IMR-90 (cell line): ENCODE measurements at regions not wholly inside any gene's neighbourhood (a gene's known extent, or its start where the extent isn't known, plus 50 kb on each side); places are given as distances from the start of the nearest gene placed in this dataset.
A peak's percentile ranks its signal among the peaks of the same experiment; 100 is the strongest.

ENCODE experiments used
- ATAC-seq: fragments of 200-7000 bp; cut with Tn5 transposase; 2 replicates; pipeline ENCODE4 v1.9.1; 2020; ENCODE audit warnings: low read depth, mild to moderate bottlenecking, moderate library complexity
- BruUV-seq: library from RNA; stranded (reverse); fragments of 400-500 nt; replicated peaks from 2 replicates; lab custom pipeline; 2021; lab: Mats Ljungman, UMichigan
- CTCF ChIA-PET: fragments of 300-600 bp; formaldehyde crosslinking; extraction: SDS; loops from one replicate; lab custom pipeline; 2021; ENCODE audit warnings: antibody characterized with exemption; lab: Yijun Ruan, JAX
- POLR2A ChIA-PET: fragments of 300-600 bp; sonication (Branson Sonifier 250); formaldehyde crosslinking; loops from one replicate; lab custom pipeline; 2022; ENCODE audit warnings: antibody characterized with exemption; ENCODE audit not compliant: unreplicated experiment; lab: Charles Lee
- DNase-seq: peaks from one replicate; pipeline ENCODE4 v3.0.0; 2013
- H2AFZ ChIP-seq: replicated peaks from 2 replicates; pipeline ENCODE3; 2013; ENCODE audit warnings: low read length, mild to moderate bottlenecking; ENCODE audit not compliant: poor library complexity
- H2AK5ac ChIP-seq: 2 replicates; pipeline ENCODE4 v1.6.1; 2013; ENCODE audit warnings: low read depth, low read length, inconsistent platforms
- H2AK9ac ChIP-seq: replicated peaks from 2 replicates; pipeline ENCODE3; 2013; ENCODE audit warnings: mild to moderate bottlenecking, low read depth, low read length, moderate library complexity; ENCODE audit not compliant: poor library complexity
- H2BK120ac ChIP-seq: 2 replicates; pipeline ENCODE4 v1.6.1; 2013; ENCODE audit warnings: low read depth, low read length, inconsistent platforms
- H2BK15ac ChIP-seq: 3 replicates; pipeline ENCODE4 v1.6.1; 2013; ENCODE audit warnings: low read depth, low read length, inconsistent platforms
- H2BK20ac ChIP-seq: 2 replicates; pipeline ENCODE4 v1.6.1; 2013; ENCODE audit warnings: low read depth, mild to moderate bottlenecking, inconsistent platforms, low read length, moderate library complexity
- H2BK5ac ChIP-seq: 2 replicates; pipeline ENCODE4 v1.6.1; 2013; ENCODE audit warnings: mild to moderate bottlenecking, low read depth, low read length, inconsistent platforms; ENCODE audit not compliant: poor library complexity, severe bottlenecking
- H3K14ac ChIP-seq: replicated peaks from 2 replicates; pipeline ENCODE4 v1.6.1; 2013; ENCODE audit warnings: low read depth, low read length, inconsistent platforms
- H3K18ac ChIP-seq: 2 replicates; pipeline ENCODE4 v1.6.1; 2013; ENCODE audit warnings: low read depth, low read length, control low read depth
- H3K23ac ChIP-seq: 2 replicates; pipeline ENCODE4 v1.6.1; 2013; ENCODE audit warnings: low read depth, low read length, inconsistent platforms
- H3K27ac ChIP-seq: 2 replicates; pipeline ENCODE4 v1.5.1; 2013; ENCODE audit warnings: mild to moderate bottlenecking, control low read depth, low read length; ENCODE audit not compliant: insufficient read depth
- H3K27me3 ChIP-seq: 2 replicates; pipeline ENCODE4 v1.6.1; 2013; ENCODE audit warnings: low read length; ENCODE audit not compliant: control insufficient read depth, insufficient read depth
- H3K36me3 ChIP-seq: 2 replicates; pipeline ENCODE4 v1.6.1; 2013; ENCODE audit warnings: low read length, mixed read lengths; ENCODE audit not compliant: control insufficient read depth, insufficient read depth
- H3K4ac ChIP-seq: 2 replicates; pipeline ENCODE4 v1.6.1; 2013; ENCODE audit warnings: low read depth, low read length, inconsistent platforms
- H3K4me1 ChIP-seq: 2 replicates; pipeline ENCODE4 v1.6.1; 2013; ENCODE audit warnings: low read length, mixed read lengths; ENCODE audit not compliant: control insufficient read depth, insufficient read depth
- H3K4me2 ChIP-seq: 2 replicates; pipeline ENCODE4 v1.6.1; 2013; ENCODE audit warnings: low read depth, mild to moderate bottlenecking, control low read depth, low read length, moderate library complexity
- H3K4me3 ChIP-seq: 2 replicates; pipeline ENCODE4 v1.5.1; 2013; ENCODE audit warnings: low read depth, mild to moderate bottlenecking, control low read depth, low read length, moderate library complexity; ENCODE audit not compliant: insufficient read depth
- H3K56ac ChIP-seq: 2 replicates; pipeline ENCODE4 v1.6.1; 2013; ENCODE audit warnings: low read length, inconsistent platforms; ENCODE audit not compliant: insufficient read depth; ENCODE audit errors: extremely low read depth
- H3K79me1 ChIP-seq, 2 experiments: 2 replicates each; pipeline ENCODE4 v1.6.1; 2013; ENCODE audit warnings: low read length in 2 of 2, inconsistent platforms in 1 of 2, low read depth in 1 of 2
- H3K9ac ChIP-seq: 2 replicates; pipeline ENCODE4 v1.6.1; 2013; ENCODE audit warnings: low read depth, low read length, control low read depth
- H3K9me1 ChIP-seq: 2 replicates; pipeline ENCODE4 v1.6.1; 2013; ENCODE audit warnings: low read length, inconsistent platforms; ENCODE audit not compliant: insufficient read depth
- H3K9me3 ChIP-seq: 2 replicates; pipeline ENCODE4 v1.6.1; 2013; ENCODE audit warnings: low read length; ENCODE audit not compliant: control insufficient read depth, insufficient read depth
- H4K20me1 ChIP-seq: 2 replicates; pipeline ENCODE4 v1.6.1; 2013; ENCODE audit warnings: low read length, inconsistent platforms; ENCODE audit not compliant: insufficient read depth
- H4K5ac ChIP-seq: 2 replicates; pipeline ENCODE4 v1.6.1; 2013; ENCODE audit warnings: mild to moderate bottlenecking, low read depth, low read length, control low read depth
- H4K8ac ChIP-seq, 2 experiments: 2 replicates each; pipeline ENCODE4 v1.6.1; 2013; ENCODE audit warnings: low read depth in 2 of 2, low read length in 2 of 2, control low read depth in 1 of 2, inconsistent platforms in 1 of 2
- H4K91ac ChIP-seq: 2 replicates; pipeline ENCODE4 v1.6.1; 2013; ENCODE audit warnings: low read depth, low read length, inconsistent platforms; ENCODE audit not compliant: insufficient read depth
- BHLHE40 ChIP-seq: fragments of 150-350 bp; IDR thresholded peaks from 2 replicates; pipeline ENCODE4 v1.6.1; 2016; ENCODE audit warnings: mild to moderate bottlenecking, low read depth, low read length
- CEBPB ChIP-seq: IDR thresholded peaks from 2 replicates; pipeline ENCODE4 v1.6.1; 2012; ENCODE audit warnings: low read depth, low read length, improper control_type of control experiment
- CHD1 ChIP-seq: IDR thresholded peaks from 2 replicates; pipeline ENCODE4 v1.6.1; 2012; ENCODE audit warnings: low read depth, low read length, improper control_type of control experiment
- CTCF ChIP-seq: conservative IDR thresholded peaks from 2 replicates; pipeline ENCODE4 v1.5.1; 2012; ENCODE audit warnings: mild to moderate bottlenecking, low read depth, low read length, improper control_type of control experiment
- ELK1 ChIP-seq: fragments of 150-350 bp; IDR thresholded peaks from 2 replicates; pipeline ENCODE4 v1.6.1; 2016; ENCODE audit warnings: low read depth, mild to moderate bottlenecking, low read length, moderate library complexity, borderline replicate concordance
- FOS ChIP-seq: fragments of 150-350 bp; IDR thresholded peaks from 2 replicates; pipeline ENCODE4 v1.6.1; 2016; ENCODE audit warnings: low read depth, low read length
- MAFK ChIP-seq: IDR thresholded peaks from 2 replicates; pipeline ENCODE4 v1.6.1; 2012; ENCODE audit warnings: low read depth, low read length, improper control_type of control experiment
- MAZ ChIP-seq: IDR thresholded peaks from 2 replicates; pipeline ENCODE4 v1.6.1; 2012; ENCODE audit warnings: low read depth, mild to moderate bottlenecking, low read length, improper control_type of control experiment, moderate library complexity, borderline replicate concordance
- MXI1 ChIP-seq: IDR thresholded peaks from 2 replicates; pipeline ENCODE4 v1.6.1; 2012; ENCODE audit warnings: low read depth, mild to moderate bottlenecking, low read length, moderate library complexity, borderline replicate concordance
- NFE2L2 ChIP-seq: fragments of 150-350 bp; IDR thresholded peaks from 2 replicates; pipeline ENCODE4 v1.6.1; 2016; ENCODE audit warnings: low read depth, mild to moderate bottlenecking, low read length
- POLR2A ChIP-seq: IDR thresholded peaks from 2 replicates; pipeline ENCODE4 v1.6.1; 2012; ENCODE audit warnings: mild to moderate bottlenecking, low read depth, low read length
- RAD21 ChIP-seq: IDR thresholded peaks from 2 replicates; pipeline ENCODE4 v1.6.1; 2012; ENCODE audit warnings: low read length, improper control_type of control experiment
- RCOR1 ChIP-seq: IDR thresholded peaks from 2 replicates; pipeline ENCODE4 v1.6.1; 2012; ENCODE audit warnings: mild to moderate bottlenecking, low read length, improper control_type of control experiment; ENCODE audit not compliant: insufficient replicate concordance
- RFX5 ChIP-seq: IDR thresholded peaks from 2 replicates; pipeline ENCODE4 v1.8.0; 2012; ENCODE audit warnings: low read depth, mild to moderate bottlenecking, low read length, moderate library complexity
- SMC3 ChIP-seq: fragments of 150-350 bp; IDR thresholded peaks from 2 replicates; pipeline ENCODE4 v1.6.1; 2016; ENCODE audit warnings: low read depth, mild to moderate bottlenecking, antibody characterized with exemption, low read length, moderate library complexity
- USF2 ChIP-seq: fragments of 150-350 bp; IDR thresholded peaks from 2 replicates; pipeline ENCODE4 v1.6.1; 2017; ENCODE audit warnings: mild to moderate bottlenecking, antibody characterized with exemption, low read length, low read depth
- WGBS, 2 experiments: methylation state at CpG; one replicate each; pipeline versions ENCODE4 v1.1.5 to v1.1.7; 2013; ENCODE audit warnings: missing lambda C conversion rate in 2 of 2; ENCODE audit not compliant: insufficient read length in 1 of 2; ENCODE audit errors: extremely low coverage in 2 of 2; 5-methylcytosine and 5-hydroxymethylcytosine counted together
- dilution Hi-C: fragments of 300-500 bp; cut with HindIII; formaldehyde crosslinking; loops from one replicate; pipeline ENCODE4 v1.14.3; 2018; ENCODE audit warnings: low sequenced_read_pairs; ENCODE audit not compliant: unreplicated experiment
- in situ Hi-C: fragments of 300-500 bp; cut with MboI; formaldehyde crosslinking; loops from 3 replicates; pipeline ENCODE4 v1.14.3; 2019; ENCODE audit warnings: low sequenced_read_pairs, inconsistent platforms, mixed read lengths
- intact Hi-C: fragments of 100-400 bp; cut with micrococcal nuclease; formaldehyde crosslinking; loops from 2 replicates; pipeline ENCODE4 v1.10.0; 2022

- H3K56ac ChIP-seq = no peak overlapping the region
- TF ChIP-seq BHLHE40 (no peak), RAD21 (no peak), CEBPB (no peak), ELK1 (no peak), USF2 (no peak), FOS (no peak), SMC3 (no peak), CHD1 (no peak), RFX5 (no peak), CTCF (no peak), NFE2L2 (no peak), RCOR1 (no peak), MAZ (no peak), MXI1 (no peak), POLR2A (no peak), MAFK (no peak)
- H3K27ac ChIP-seq = no peak overlapping the region
- 0 out of 3 replicates have a peak overlapping the region, but pooled peaks have one; percentile 8 for H2BK15ac ChIP-seq
- no peak overlapping the region for H3K23ac ChIP-seq
- H3K79me1 ChIP-seq = no peaks in the 10 kb centered on the region
- no peak overlapping the region for H2BK20ac ChIP-seq
- H3K27me3 ChIP-seq = no peaks in the 10 kb centered on the region
- H3K4me3 ChIP-seq = no peak overlapping the region
- no peak overlapping the region for H2BK5ac ChIP-seq
- in situ Hi-C loops = no loop called here
- no peak overlapping the region for H3K14ac ChIP-seq
- no peak overlapping the region for H2AK9ac ChIP-seq
- no peaks in the 10 kb centered on the region for H4K20me1 ChIP-seq
- intact Hi-C loops = no loop called here
- H4K8ac ChIP-seq = no peak overlapping the region
- POLR2A ChIA-PET = no interaction called here
- peak overlapping the region; percentile 7; the same call in 1 of the 2 replicates for H3K4ac ChIP-seq
- no peak overlapping the region for H2AFZ ChIP-seq
- ATAC-seq (no peak), DNase-seq (no peak)
- no peak overlapping the region for H2BK120ac ChIP-seq
- no peak overlapping the region for H2AK5ac ChIP-seq
- BruUV-seq = no TSS peak
- H3K36me3 ChIP-seq = no peaks in the 10 kb centered on the region
- H4K91ac ChIP-seq = no peak overlapping the region
- no peak overlapping the region for H3K4me2 ChIP-seq
- H3K9ac ChIP-seq = no peak overlapping the region
- dilution Hi-C loops = no loop called here
- peaks cover 3% of the 10 kb centered on the region; the same call in 1 of the 2 replicates for H3K9me3 ChIP-seq
- H3K18ac ChIP-seq = no peak overlapping the region
- no peak overlapping the region for H4K5ac ChIP-seq
- H3K4me1 ChIP-seq = no peaks in the 10 kb centered on the region
- H3K9me1 ChIP-seq = no peaks in the 10 kb centered on the region
- no CpG with 5 or more reads among the region's 1 CpG for WGBS, 2 experiments
- CTCF ChIA-PET = no interaction called here
These were observed 171.5 kb upstream of the CSNK1A1L start for GRCh38 chr13:37277007-37277406.
